ENCODE measurements at regions not wholly inside any gene's neighbourhood (a gene's known extent, or its start where the extent isn't known, plus 50 kb on each side); places are given as distances from the start of the nearest gene placed in this dataset.

DNA sequence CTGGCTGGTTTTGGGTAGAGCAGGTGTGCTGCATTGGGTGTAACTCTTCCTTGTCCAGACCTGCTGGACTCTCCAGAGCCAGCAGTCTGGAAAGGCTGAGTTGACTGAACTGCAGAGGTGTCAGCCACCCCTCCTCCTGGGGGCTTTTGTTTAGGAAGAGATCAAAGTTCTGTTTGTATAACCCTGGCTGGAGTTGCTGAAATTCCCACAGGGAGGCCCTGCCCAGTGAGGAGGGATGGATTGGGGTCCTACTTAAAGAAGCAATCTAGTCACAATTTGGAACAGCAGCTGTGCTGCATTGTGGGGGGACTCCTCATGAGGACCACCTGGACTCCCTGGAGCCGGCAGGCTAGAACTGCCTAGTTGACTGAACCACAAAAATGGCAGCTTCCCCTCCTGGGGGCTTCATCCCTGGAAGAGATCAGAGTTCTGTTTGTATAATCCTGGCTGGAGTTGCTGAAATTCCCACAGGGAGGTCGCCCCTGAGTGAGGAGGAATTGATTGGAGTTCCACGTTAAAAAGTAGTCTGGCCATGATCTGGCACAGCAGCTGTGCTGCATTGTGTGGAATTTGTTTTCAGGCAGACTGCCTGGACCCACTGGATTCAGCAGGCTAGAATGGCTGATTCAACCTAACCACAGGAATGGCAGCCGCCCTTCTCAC is 264.9 kb upstream of the ZC4H2 start:
- TF ChIP-seq, protein P1, sequence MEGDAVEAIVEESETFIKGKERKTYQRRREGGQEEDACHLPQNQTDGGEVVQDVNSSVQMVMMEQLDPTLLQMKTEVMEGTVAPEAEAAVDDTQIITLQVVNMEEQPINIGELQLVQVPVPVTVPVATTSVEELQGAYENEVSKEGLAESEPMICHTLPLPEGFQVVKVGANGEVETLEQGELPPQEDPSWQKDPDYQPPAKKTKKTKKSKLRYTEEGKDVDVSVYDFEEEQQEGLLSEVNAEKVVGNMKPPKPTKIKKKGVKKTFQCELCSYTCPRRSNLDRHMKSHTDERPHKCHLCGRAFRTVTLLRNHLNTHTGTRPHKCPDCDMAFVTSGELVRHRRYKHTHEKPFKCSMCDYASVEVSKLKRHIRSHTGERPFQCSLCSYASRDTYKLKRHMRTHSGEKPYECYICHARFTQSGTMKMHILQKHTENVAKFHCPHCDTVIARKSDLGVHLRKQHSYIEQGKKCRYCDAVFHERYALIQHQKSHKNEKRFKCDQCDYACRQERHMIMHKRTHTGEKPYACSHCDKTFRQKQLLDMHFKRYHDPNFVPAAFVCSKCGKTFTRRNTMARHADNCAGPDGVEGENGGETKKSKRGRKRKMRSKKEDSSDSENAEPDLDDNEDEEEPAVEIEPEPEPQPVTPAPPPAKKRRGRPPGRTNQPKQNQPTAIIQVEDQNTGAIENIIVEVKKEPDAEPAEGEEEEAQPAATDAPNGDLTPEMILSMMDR (IDR thresholded peaks at IDR 0.05) = no peak
- no peak for TF ChIP-seq EP300 (IDR thresholded peaks at IDR 0.05)

Measured in tibial nerve (tissue), 4 donors.